ENCODE measurements at regions not wholly inside any gene's neighbourhood (a gene's known extent, or its start where the extent isn't known, plus 50 kb on each side); places are given as distances from the start of the nearest gene placed in this dataset.
A peak's percentile ranks its signal among the peaks of the same experiment; 100 is the strongest.

DNA sequence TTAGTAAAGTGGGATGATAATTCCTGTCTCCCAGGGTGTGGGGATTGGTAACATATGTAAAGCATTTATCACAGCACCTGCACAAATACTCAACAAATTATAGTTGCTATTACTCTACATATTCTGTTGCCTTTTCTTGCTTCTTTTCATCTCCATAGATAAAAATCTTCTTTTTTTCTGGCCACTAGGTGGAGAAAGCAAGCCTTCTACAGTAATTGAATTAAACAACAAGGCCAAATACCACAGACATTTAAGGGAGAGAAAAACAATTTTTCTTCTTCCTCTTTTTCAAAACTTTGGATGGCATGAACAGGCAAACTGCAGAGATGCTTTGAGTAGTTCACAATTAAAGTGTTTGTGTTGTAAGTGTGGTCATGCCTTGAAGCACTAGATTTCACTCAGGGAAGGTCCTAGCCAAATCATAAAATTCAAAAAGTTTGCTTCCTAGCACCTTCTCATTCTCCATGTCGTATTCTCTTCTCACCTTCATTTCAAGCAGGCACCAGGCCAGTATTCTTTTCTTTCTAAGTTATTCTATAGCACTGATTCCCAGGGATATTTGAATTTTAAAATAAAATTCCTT lies 493.4 kb upstream of the TGFBR2 start:
- DNase-seq: peak in 1 of 42 donors; percentile 34
- intact Hi-C loops (cut with DNase I): loop anchor here (2.0 kb wide), 1 partner anchor 86 kb away; no protein-coding TSS in a partner anchor

DNA sequence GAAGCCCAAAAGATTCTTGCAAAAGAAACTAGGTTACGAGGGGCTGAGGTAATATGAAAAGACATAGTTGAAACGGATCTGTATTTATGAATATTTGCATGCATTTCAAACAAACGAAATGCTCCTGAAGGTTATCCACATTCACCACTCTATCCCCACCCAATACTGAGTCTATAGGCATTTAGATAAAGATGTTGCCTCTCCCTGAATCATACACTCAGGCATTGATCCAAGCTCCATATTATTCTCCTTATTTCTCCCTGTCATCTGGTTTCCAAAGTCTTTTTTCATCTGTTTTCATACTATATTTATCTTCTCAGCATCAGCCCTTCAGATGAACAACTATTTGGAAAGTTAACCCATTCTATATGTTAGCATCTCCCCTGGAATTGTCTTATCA lies 492.5 kb upstream of the TGFBR2 start:
- intact Hi-C loops (cut with DNase I): loop anchor here (2.0 kb wide), 1 partner anchor 85 kb away; no protein-coding TSS in a partner anchor
- no peak for DNase-seq

DNA sequence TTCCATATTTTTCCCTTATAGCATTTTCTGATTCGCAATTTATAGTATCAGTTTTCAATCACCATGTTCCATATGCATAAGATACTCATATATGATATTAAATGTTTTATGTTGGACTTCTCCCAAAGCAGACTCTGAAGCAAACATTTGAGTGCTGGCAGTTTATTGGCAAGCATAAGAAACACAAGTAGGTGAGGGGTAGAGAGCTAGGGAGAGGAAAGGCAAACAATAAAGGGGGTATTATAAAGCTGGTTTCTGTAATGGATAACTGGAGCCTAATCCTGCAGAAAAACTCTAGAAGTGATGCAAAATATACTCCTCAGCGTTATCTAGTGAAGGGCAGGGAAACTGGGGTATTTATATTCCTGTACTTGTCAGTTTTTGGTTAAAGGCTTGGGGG lies 491.5 kb upstream of the TGFBR2 start:
- intact Hi-C loops (cut with DNase I): no loop called here
- no peak for DNase-seq

DNA sequence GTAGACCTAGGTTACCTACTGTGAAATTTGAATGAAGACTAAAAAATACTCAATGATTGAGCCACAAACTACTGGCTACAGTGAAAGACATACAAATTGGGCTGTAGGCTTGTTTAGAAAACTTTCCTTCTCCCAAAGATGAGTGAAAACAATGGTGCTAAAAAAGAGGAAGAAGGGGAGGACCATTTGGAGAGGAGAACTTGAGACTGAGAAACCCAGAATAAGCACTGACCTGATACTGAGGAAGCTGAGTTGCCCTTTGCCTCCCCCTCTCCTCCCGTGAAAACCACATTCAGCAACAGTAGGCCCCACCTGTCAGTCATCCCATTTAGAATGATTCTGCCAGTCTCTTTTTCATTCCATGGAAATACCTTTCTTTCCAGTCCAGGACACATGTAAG lies 484.0 kb upstream of the TGFBR2 start:
- no peak for DNase-seq
- intact Hi-C loops (cut with DNase I): no loop called here

DNA sequence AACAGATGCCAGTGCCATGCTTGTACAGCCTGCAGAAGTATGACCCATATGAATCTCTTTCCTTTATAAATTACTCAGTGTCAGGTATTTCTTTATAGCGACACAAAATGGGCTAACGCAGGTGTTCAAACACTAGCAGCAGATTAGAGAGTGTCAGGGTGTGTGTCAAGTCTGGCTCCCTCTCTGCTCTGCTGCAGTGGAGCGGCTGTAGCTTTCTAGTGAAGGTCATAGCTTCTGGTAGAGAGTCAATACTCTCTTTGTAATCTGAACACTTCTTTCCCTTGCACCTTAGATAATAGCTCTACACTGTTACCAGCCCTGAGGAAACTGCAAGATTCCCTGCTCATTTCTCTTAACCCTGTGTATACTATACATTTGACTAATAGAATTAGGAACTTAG lies 483.2 kb upstream of the TGFBR2 start:
- no peak for DNase-seq
- intact Hi-C loops (cut with DNase I): no loop called here

DNA sequence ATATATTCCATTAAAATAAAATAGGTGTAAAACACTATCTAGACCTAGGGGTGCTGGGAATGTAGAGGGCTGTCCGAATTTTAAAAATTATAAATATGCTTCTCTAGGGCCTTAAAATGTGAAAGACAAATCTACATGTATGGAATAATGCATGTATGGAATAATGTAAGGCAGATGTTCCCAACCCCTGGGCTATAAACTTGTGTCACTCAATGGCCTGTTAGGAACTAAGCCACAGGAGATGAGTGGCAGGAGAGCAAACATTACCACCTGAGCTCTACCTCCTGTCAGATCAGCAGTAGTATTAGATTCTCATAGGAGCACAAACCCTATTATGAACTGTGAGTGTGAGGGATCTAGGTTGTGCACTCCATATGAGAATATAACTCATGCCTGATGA lies 482.6 kb upstream of the TGFBR2 start:
- DNase-seq: no peak
- intact Hi-C loops (cut with DNase I): no loop called here

DNA sequence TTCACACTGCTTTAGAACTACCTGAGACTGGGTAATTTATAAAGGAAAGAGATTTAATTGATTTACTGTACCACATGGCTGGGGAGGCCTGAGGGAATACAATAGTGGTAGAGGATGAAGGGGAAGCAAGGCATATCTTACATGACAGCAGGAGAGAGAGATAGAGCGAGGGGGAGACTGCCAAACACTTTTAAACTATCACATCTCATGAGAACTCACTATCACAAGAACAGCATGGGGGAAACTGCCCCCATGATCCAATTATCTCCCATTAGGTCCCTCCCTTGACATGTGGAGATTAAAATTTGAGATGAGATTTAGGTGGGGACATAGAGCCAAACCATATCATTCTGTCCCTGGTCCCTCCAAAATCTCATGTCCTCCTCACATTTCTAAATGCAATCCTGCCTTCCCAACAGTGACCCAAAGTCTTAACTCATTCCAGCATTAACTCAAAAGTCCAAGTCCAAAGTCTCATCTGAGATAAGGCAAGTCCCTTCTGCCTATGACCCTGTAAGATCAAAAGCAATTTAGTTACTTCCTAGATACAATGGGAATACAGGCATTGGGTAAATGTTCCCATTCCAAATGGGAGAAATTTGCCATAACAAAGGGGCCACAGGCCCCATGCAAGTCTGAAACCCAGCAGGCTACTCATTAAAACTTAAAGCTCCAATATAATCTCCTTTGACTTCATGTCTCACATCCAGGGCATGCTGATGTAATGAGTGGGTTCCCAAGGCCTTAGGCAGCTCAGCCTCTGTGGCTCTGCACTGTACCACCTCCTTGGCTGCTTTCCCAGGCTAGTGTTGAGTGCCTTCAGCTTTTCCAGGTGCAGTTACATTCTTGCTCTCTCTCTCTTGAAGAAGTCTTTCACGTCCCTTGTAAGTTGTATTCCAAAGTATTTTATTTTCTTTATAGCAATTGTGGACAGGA lies 481.7 kb upstream of the TGFBR2 start:
- intact Hi-C loops (cut with DNase I): no loop called here
- no peak for DNase-seq

DNA sequence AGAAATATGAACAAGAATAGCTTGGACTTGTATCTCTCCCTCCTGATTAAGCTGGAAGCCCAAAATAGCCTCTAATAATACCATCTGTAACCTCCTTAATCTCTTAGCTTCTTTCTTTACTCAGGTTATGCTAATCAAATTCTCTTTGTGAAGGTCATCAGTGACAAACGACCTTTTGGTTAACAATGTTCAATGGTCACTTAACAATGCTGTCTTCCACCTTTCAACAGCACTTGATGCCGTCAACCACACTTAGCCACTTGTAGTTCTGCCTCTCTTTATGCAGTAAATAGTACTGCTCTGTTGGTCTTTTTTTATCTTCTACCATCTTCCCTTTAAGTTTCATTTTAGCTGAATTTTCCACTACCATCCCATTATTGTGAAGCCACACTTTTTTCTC lies 476.6 kb upstream of the TGFBR2 start:
- intact Hi-C loops (cut with DNase I): no loop called here
- no peak for DNase-seq

DNA sequence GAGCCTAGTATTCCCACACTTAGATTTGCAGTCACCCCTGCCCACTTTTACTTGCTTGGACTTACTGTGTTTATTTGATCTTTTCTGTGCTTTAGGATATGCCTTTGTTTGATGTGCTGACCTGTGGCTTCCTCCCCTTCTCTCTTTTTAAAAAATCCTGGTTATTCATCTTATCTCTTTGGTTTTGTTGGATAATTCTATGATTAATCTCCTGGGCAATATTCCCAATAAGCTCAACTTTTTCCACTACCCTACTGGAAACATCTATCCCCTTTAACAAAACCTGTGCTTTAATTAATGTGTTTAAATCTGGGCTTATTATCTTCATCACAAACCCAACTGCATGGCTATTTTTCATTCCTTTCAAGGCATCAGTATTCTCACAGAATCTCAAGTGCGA lies 476.0 kb upstream of the TGFBR2 start:
- DNase-seq: no peak
- intact Hi-C loops (cut with DNase I): no loop called here

DNA sequence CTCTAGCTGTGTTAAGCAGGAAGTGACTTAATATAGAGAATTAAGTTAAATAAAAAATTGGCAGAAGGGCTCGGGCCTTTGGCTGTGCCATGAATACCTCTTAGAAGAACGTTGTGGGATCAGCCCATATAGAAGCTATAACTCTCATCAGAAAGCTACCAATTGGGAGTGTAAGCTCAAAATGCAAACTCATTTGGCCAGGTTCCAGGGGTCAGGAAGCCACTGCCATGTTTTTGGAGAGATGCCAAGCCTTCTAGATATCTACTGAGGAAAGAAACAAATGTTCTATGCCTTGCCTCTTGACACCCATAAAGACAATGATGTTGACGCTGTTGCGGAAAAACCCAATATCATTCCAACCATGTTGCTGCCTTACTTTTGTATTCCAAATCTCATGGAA lies 475.2 kb upstream of the TGFBR2 start:
- intact Hi-C loops (cut with DNase I): no loop called here
- DNase-seq: no peak

DNA sequence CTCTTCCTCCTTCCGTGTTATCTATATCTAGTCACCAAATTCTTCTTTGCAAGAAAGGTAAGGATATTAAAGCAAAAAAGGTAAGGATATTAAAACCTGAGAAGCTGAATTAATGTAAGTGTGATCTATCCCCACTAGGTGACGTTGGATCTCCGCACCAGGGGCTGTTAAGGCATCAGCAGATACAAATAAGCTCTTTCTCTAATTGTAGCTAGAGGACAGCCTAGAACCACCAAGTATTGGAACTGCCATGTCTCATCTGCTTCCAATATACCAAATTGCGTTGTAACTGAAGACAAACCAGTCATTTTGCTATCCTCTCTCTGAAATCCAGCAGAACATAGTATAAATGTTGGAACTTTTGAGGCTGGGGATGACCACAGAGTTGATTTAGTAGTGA lies 471.2 kb upstream of the TGFBR2 start:
- intact Hi-C loops (cut with DNase I): no loop called here
- no peak for DNase-seq

DNA sequence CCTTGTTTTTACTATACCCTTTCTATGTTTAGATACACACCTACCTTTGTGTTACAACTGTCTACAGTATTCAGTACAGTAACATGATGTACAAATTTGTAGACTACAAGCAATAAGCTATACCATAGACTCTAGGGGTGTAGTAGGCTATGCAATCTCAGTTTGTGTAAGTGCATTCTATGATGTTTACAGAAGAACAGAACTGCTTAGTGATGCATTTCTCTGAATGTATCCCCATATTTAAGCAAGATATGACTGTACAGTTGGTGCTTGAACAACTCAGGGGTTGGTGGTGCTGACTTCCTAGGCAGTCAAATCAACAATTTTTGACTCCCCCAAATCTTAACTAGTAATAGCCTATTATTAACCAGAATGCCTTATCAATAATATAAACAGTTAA lies 467.1 kb upstream of the TGFBR2 start:
- DNase-seq: no peak
- intact Hi-C loops (cut with DNase I): no loop called here

DNA sequence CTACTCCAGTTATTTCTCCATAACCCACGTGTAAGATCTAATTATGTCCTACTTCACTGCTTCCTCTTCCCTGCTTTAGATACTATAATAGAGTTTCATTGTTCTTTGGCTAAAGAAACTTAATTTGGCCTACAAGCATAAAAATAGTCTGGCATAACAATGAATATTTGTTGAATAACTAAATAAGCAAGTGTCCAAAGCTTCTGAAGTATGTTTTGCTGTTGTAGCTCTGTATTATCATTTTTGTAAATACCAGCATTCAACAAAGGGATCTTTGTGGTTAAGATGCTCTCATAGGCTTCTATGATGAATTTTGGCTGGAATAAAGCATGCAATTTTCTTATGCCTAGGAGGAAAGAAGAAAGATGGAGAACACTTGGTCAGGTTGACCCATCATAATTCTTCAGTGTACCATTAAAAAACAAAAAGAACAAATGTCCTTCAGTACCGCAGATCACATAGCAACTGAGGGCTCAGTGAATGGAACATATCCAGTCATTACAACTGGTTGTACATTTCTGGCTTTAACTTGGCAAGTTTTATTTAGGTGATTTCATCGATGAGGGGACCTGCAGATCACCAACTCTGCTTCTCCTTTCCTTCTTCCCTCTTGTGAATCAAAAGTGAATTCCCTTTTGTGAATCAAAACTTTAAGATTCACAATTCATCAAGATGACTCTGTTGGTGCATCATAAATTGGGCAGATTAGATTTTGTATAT lies 465.9 kb upstream of the TGFBR2 start:
- intact Hi-C loops (cut with DNase I): no loop called here
- no peak for DNase-seq

DNA sequence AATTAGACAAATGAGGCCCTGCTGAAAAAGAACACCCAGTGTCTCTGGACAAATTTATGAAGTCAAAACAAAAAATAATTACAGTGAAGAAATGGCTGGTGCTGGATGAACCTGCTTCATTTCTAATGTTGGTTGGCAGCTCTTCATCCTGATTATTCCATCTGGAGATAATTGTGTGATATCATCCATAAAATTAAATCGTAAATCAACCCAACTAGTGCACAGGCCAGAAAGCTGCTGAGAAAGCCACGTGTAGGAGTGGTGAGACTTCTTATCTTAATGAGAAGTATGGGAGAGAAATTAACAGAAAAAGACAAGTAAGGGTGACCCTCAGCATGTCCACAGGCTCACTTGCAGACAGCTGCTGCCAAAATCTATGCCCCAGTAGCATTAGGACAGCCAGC lies 465.2 kb upstream of the TGFBR2 start:
- no peak for DNase-seq
- intact Hi-C loops (cut with DNase I): no loop called here

DNA sequence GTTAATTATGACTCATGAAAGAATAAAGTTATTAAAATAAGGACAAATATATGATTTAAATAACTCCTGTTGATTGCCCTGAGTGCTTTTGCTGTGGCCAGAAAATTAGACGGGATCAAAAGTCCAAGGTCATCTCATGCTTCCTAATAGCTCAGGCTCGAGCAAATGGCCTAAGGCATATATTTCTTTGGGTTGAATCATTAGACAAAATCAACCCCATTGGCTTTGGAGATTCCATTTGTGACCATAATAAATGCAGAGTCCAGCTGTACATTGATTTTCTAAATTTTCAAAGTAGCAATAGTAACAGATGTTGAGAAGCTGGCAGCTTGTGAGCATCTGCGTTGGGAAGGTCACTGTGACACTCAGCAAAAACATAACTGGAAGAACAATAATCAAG lies 464.5 kb upstream of the TGFBR2 start:
- DNase-seq: no peak
- intact Hi-C loops (cut with DNase I): no loop called here

DNA sequence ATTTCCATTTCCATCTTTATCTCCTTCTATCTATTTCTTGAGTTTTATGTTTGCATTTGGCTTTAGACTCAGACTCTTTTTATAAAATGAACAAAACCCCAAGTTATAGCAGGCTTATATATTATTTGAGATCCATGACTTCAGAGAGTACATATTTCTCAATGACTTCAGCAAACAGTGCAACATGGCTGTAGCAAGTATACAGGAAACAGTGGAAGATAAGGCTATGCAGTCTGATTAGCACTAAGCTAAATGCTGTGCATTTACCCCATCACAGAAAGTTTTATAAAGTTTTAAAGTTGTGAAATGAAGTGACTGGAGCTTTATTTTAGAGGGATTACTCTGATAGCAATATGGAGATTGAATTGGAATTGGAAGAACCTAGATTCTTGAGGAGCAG lies 463.5 kb upstream of the TGFBR2 start:
- intact Hi-C loops (cut with DNase I): no loop called here
- no peak for DNase-seq

DNA sequence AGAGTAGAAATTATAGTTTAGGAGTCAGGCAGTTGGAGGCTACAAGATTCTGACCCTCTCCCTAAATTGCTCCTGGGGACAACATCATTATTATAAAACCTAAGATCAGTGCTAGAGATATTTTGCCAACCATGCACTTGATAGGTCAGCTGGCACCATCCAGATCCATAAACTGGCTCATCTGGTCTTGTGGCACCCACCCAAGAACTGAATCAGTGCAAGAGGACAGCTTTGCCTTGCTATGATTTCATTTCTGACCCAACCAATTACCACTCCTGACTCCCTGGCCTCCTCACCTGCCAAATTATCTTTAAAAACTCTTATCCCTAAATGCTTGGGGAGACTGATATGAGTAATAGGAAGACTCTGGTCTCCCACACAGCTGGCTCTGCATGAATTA lies 461.1 kb upstream of the TGFBR2 start:
- intact Hi-C loops (cut with DNase I): no loop called here
- no peak for DNase-seq

DNA sequence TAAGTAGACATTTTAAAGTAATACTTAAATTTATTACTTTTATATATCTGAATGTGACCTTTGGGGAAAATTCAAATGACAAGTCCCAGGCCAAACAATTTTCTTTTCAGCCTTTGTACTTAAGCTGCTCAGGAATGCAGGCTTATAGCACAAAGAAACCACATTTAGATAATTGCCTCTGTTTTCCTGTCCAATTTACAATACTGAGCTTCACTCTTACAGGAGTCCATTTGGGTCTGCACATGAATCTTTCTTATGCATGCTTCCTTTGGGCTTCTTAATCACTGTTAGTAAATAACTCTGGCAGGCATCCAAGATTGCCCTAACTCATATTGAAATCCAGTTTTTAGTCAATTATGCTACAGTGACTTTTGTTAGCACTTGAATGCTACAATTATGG lies 459.4 kb upstream of the TGFBR2 start:
- intact Hi-C loops (cut with DNase I): no loop called here
- DNase-seq: no peak

DNA sequence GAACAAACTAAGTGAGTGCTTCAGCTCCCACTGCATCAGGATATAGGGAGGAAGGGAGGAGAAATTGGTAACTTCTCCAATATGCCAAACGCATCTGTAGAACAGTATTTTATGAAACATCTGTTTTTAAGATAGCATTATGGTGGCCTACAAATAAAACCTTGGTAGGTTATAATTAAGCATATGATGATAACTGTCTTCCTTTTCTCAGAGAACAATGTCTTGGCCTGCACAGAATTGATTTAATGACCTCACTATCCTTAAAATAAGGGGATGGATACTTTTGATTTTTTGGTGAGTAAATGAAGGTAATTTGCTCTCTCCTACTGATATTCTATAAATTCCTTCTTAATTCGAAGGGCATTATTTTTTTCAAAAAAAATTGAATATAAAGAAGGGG lies 451.5 kb upstream of the TGFBR2 start:
- intact Hi-C loops (cut with DNase I): no loop called here
- DNase-seq: no peak

DNA sequence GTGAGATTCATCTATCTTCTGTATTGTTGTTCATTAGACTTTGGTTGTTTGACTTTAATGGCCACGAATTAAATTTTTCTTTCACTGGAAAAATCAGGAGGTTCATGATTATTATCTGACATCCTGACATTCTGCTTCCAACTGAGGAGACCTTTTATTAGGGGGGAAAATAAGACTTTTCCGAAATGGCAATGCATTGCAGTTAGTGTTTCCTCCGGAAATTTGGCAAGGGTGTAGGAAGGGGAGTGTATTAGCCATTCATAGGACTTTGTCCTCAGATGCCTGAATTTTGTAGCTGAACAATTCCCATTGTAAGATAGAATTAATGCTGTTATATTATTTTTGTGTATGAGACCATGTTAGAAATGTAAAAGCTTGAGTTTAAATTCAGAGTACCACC lies 450.6 kb upstream of the TGFBR2 start:
- intact Hi-C loops (cut with DNase I): no loop called here
- no peak for DNase-seq

All from head of caudate nucleus (tissue), 42 donors.